Mesodermal cell (in vitro differentiated cells): ENCODE measurements at regions not wholly inside any gene's neighbourhood (a gene's known extent, or its start where the extent isn't known, plus 50 kb on each side); places are given as distances from the start of the nearest gene placed in this dataset.
"Not testable (repeated sequence)": the region's sequence is repeated elsewhere in the genome, so short reads cannot be mapped to it uniquely, and the experiment has no call there.

Experiments
- H3K27ac ChIP-seq: 2 replicates; pipeline ENCODE4 v1.7.0; 2013; ENCODE audit warnings: mild to moderate bottlenecking, low read depth, low read length, moderate library complexity; ENCODE audit not compliant: severe bottlenecking
- H3K36me3 ChIP-seq: 2 replicates; pipeline ENCODE4 v1.7.1; 2013; ENCODE audit warnings: mild to moderate bottlenecking, low read length, moderate library complexity; ENCODE audit not compliant: control insufficient read depth, insufficient read depth
- H3K4me1 ChIP-seq: one replicate; pipeline ENCODE4 v1.7.1; 2013; ENCODE audit warnings: mild to moderate bottlenecking, low read length; ENCODE audit not compliant: insufficient read depth, control insufficient read depth, poor library complexity, severe bottlenecking
- H3K4me3 ChIP-seq: 2 replicates; pipeline ENCODE4 v1.7.0; 2013; ENCODE audit warnings: low read length, control low read depth, mild to moderate bottlenecking; ENCODE audit not compliant: insufficient read depth, poor library complexity, severe bottlenecking; ENCODE audit errors: extremely low read depth
- H3K9me3 ChIP-seq: 2 replicates; pipeline ENCODE4 v1.7.1; 2013; ENCODE audit warnings: mild to moderate bottlenecking, low read length, moderate library complexity; ENCODE audit not compliant: control insufficient read depth
- WGBS, 2 experiments: methylation state at CpG; one replicate each; pipeline ENCODE4 v1.1.5; 2013; ENCODE audit warnings: missing lambda C conversion rate in 2 of 2; ENCODE audit not compliant: insufficient coverage in 2 of 2; 5-methylcytosine and 5-hydroxymethylcytosine counted together

- Histone ChIP-seq H3K4me1 (no peaks in the 10 kb centered on the region), H3K9me3 (no peaks in the 10 kb centered on the region), H3K27ac (no peak overlapping the region), H3K36me3 (no peaks in the 10 kb centered on the region), H3K4me3 (no peak overlapping the region)
- no CpG with 5 or more reads among the region's 1 CpG for WGBS, 2 experiments
Measured at GRCh38 chr5:45105491-45105994, 296.8 kb downstream of the MRPS30 start.

GRCh38 chr5:45109062-45109461 is 300.3 kb downstream of the MRPS30 start:
- Histone ChIP-seq H3K4me3 (no peak overlapping the region), H3K9me3 (no peaks in the 10 kb centered on the region), H3K4me1 (no peaks in the 10 kb centered on the region), H3K36me3 (no peaks in the 10 kb centered on the region), H3K27ac (no peak overlapping the region)
- WGBS, 2 experiments = no CpG with 5 or more reads among the region's 1 CpG

GRCh38 chr5:45109636-45110035 is 300.9 kb downstream of the MRPS30 start:
- Histone ChIP-seq H3K9me3 (no peaks in the 10 kb centered on the region), H3K27ac (no peak overlapping the region), H3K36me3 (no peaks in the 10 kb centered on the region), H3K4me3 (no peak overlapping the region), H3K4me1 (peaks cover 3% of the 10 kb centered on the region)
- 86 to 100% methylated on average over 1 of the region's 1 CpG for WGBS, 2 experiments

- H3K4me1 ChIP-seq = peaks cover 4% of the 10 kb centered on the region
- no peaks in the 10 kb centered on the region for H3K36me3 ChIP-seq
- no peak overlapping the region for H3K27ac ChIP-seq
- no peaks in the 10 kb centered on the region for H3K9me3 ChIP-seq
- WGBS, 2 experiments = 20 to 44% methylated on average over 1 of the region's 1 CpG
- no peak overlapping the region for H3K4me3 ChIP-seq
Measured at GRCh38 chr5:45110399-45110798, 301.7 kb downstream of the MRPS30 start.

- WGBS, 2 experiments = 100% methylated on average over 1 of the region's 2 CpGs; no CpG with 5 or more reads in 1 of the 2 experiments
- Histone ChIP-seq H3K36me3 (no peaks in the 10 kb centered on the region), H3K27ac (no peak overlapping the region), H3K4me1 (peaks cover 4% of the 10 kb centered on the region), H3K4me3 (no peak overlapping the region), H3K9me3 (peaks cover 7% of the 10 kb centered on the region)
Measured at GRCh38 chr5:45113726-45114125, 305.0 kb downstream of the MRPS30 start.

- H3K4me3 ChIP-seq = no peak overlapping the region
- no peaks in the 10 kb centered on the region for H3K4me1 ChIP-seq
- 84 to 100% methylated on average over 1 to 2 of the region's 2 CpGs for WGBS, 2 experiments
- H3K27ac ChIP-seq = no peak overlapping the region
- H3K9me3 ChIP-seq = no peaks in the 10 kb centered on the region
- no peaks in the 10 kb centered on the region for H3K36me3 ChIP-seq
Measured at GRCh38 chr5:45132972-45133371, 324.2 kb downstream of the MRPS30 start.

- Histone ChIP-seq H3K4me3 (no peak overlapping the region), H3K27ac (no peak overlapping the region), H3K9me3 (peaks cover 4% of the 10 kb centered on the region), H3K36me3 (no peaks in the 10 kb centered on the region), H3K4me1 (no peaks in the 10 kb centered on the region)
- 88 to 94% methylated on average over 2 to 3 of the region's 4 CpGs for WGBS, 2 experiments
Measured at GRCh38 chr5:45162974-45163373, 354.2 kb downstream of the MRPS30 start.

- Histone ChIP-seq H3K4me3 (no peak overlapping the region), H3K36me3 (no peaks in the 10 kb centered on the region), H3K4me1 (no peaks in the 10 kb centered on the region), H3K27ac (no peak overlapping the region), H3K9me3 (no peaks in the 10 kb centered on the region)
- WGBS, 2 experiments = no CpG with 5 or more reads among the region's 1 CpG
Measured at GRCh38 chr5:45171563-45171962, 362.8 kb downstream of the MRPS30 start.

GRCh38 chr5:45172634-45173033 is 363.9 kb downstream of the MRPS30 start:
- not testable (repeated sequence) for H3K4me1 ChIP-seq, H3K9me3 ChIP-seq, H3K36me3 ChIP-seq, H3K4me3 ChIP-seq, H3K27ac ChIP-seq
- 89% methylated on average over 8 of the region's 11 CpGs; no CpG with 5 or more reads in 1 of the 2 experiments for WGBS, 2 experiments

GRCh38 chr5:45179686-45180085 is 370.9 kb downstream of the MRPS30 start:
- H3K4me1 ChIP-seq = no peaks in the 10 kb centered on the region
- H3K4me3 ChIP-seq = no peak overlapping the region
- no peak overlapping the region for H3K27ac ChIP-seq
- no peaks in the 10 kb centered on the region for H3K36me3 ChIP-seq
- no peaks in the 10 kb centered on the region for H3K9me3 ChIP-seq

GRCh38 chr5:45189042-45189441 is 380.3 kb downstream of the MRPS30 start:
- Histone ChIP-seq H3K36me3 (no peaks in the 10 kb centered on the region), H3K4me1 (no peaks in the 10 kb centered on the region), H3K4me3 (no peak overlapping the region), H3K27ac (no peak overlapping the region), H3K9me3 (no peaks in the 10 kb centered on the region)
